Activated CD8-positive, alpha-beta memory T cell treated with anti-CD3 and anti-CD28 coated beads for 48 hours (primary cell): ENCODE measurements at regions not wholly inside any gene's neighbourhood (a gene's known extent, or its start where the extent isn't known, plus 50 kb on each side); places are given as distances from the start of the nearest gene placed in this dataset.

Experiments used
- DNase-seq, 3 experiments: peaks; one replicate each; pipeline ENCODE4 v3.0.0-alpha.2; 2020; ENCODE audit warnings: low read depth in 2 of 3, low spot score in 2 of 3

DNA sequence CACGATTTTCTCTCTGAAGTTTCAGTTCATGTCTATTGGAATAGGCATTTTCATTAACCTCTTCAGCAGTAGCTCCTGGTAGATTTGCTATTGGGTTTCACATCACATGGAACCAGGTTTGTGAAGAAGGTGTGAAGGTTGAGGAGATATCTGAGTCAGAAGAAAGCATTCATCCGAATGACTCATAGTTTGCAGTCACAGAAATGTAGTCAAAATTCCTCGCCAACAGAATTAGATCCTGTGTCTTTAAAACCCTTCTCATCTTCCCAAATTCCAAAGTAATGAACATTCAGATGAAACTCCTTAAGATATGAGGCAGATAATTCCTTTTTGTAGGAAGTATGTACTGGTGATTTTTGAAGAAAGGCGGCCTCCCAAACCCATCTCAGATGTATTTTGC, 125.0 kb upstream of the LARGE1 start:
- DNase-seq, result no peak

DNA sequence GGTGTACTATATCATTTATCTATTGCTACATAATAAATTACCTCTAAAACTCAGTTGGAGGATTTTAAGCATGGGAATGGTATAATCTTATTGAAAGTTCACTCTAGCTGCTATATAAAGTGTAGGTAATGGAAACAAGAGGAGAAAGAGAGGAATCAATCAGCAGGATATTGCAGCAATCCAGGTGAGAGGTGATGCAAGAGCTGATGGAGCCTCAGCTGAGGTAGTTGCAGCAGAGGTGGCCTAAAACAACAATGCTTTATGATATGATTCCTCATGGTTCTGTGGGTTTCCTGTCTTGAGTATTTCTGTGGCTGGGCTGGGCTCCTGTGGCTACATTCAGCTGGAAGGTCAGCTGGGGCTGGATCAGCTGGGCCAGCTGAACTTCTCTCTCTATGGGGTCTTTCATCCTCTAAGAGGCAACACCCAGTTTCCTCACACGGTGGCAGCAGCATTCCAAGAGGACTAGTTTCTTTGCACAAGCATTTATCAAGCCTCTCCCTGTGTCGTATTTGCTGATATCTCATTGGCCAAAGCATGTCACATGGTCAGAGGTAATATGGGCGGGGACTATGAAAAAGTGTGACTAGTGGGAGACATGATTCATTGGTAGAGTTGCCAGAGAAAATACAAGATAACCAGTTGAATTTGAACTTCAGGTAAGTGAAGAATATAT, 135.4 kb upstream of the LARGE1 start:
- no peak for DNase-seq

DNA sequence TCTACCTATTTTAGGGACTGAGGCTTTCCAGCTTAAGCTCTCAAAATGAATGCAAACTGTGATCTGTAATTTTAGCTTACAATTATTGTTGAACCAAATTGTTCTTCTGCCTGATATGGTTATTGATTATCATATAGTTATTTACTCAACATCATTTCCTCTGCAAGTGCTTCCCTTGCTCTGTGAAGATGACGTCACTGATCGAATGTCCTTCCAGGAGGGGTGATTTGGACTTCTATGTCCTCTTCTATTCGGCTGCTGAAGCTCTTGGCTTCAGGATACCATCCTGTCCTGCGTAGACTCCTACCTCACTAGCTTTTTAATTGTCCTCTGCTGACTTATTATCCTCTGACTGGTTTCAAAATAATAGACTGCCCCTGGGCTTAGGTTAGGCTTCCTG, 137.4 kb upstream of the LARGE1 start:
- no peak for DNase-seq

DNA sequence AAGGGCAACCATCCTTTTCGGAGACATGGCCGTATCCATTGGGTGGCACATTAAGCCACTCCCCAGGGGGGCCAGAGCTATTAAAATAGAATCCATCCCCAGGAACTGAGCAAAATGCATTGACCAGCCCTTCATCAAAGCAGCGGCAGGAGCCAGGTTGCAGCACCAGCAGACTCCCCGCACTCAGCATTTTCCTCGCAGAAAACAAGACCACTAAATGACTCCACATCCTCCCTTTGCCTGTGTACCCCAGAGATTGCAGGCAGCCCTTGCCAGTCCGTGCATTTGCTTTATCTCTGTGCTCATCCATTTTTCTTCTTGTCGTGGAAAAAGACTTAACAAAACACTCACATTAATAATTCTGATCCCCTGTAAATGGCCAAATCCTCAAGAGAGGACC, 144.4 kb upstream of the LARGE1 start:
- DNase-seq, result no peak

DNA sequence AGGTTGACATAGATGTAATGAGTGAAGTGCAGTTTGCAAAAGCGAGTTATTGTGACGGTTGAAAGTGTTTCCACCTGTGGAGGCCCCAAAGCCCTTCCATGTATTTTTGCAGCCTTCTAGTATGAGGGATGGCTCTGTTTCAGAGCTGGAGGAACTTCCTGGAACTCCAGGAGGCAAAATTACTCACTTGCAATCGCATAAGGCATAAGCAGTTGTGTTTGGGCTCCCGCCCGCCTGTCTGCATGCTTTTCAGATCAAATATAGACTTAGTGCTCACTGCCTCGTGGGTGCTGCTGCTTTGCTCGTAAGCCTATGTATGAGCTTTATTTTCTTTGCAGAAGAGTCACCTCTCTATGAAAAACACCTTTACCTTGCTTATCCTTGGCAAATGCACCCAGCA, 146.8 kb upstream of the LARGE1 start:
- DNase-seq, result no peak

DNA sequence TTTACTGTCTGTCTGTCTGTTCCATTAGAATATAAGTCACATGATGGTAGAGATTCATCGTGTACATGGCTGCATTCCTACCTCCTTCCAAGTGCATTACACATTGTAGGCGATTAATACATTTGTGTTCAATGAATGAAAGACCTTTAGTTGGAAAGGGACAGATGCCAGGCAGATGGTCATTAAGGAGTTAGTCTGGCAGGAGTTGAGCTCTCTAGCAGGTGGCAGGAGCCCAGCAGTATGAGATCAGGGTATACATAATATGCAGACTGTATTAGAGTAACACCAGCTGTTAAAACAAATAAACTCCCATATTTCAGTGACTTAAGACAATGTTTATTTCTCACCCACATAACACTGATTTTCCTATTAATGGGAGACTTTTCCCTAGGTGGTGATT, 147.7 kb upstream of the LARGE1 start:
- no peak for DNase-seq

DNA sequence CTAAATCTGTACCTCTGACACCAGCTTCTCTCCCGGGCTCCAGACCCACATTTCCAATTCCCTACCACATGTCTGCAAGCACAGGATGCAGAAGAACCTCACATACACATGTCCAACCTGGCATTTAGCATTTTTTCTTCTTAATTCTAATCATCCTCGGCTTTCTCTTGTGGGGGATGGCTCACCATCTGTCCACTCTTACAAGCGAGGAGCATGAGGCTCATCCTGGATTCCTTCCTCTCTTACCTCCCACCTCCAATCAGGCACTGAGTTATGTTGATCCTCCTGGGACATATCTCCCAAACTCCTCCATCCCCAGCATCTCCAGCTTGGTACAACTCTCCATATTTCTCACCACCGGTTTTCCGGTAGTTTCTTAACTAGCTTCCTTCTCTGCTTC, 149.8 kb upstream of the LARGE1 start:
- DNase-seq, result no peak

DNA sequence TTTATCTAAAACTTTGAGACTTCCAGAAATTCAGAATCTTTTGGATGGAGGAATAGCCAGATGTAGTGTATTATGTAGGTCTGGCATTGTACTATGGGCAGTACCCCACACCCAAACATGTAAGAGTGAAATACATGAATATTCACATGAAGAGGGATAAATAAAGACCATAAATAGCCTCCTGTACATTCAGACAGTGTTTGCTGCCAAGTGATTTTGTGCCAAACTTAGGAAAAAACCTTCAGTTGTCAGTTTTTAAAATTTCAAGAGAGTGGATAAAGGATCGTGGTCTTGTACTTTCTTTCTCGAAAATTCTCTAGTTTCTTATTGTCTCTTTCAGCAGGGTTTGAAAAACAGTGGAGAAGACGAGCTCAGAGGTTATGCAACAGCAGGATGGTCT, 150.3 kb upstream of the LARGE1 start:
- DNase-seq, result no peak

DNA sequence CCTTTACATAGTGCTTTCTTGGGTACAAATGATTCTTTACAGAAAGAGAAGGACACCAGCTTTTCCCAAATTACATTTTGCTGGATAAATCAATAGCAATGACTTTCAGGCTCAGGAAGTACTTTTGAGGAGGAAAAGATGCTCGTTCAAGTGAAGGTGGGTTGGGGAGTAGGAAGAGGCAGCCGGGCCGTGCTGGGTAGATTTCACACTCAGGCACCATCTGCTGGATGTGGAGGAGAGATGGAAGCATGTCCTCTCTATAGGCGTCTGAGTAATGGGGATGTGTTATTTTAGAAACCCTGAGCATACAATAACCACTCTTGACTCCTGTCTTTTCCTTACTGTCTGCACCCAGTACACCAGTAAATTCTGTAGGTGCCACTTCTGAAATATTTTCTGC, 152.3 kb upstream of the LARGE1 start:
- DNase-seq, result no peak

DNA sequence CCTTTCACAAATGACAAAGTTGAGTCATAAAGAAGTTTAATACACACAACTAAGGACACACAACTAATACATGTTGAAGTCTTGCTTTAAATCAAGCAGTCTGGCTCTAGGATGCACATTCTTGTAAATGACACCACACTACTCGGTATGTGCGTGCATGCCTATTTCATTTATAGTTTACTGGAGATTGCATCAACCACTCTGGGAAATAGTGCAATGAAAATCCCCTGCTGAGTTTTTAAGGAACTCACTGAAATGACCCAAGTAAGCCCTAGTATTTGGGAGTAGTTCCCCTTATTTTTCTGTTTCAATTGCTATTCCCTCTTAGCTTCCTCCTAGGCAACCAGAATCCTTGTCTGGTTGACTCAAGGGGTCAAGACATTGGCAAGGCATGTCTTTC, 160.2 kb upstream of the LARGE1 start:
- no peak for DNase-seq

DNA sequence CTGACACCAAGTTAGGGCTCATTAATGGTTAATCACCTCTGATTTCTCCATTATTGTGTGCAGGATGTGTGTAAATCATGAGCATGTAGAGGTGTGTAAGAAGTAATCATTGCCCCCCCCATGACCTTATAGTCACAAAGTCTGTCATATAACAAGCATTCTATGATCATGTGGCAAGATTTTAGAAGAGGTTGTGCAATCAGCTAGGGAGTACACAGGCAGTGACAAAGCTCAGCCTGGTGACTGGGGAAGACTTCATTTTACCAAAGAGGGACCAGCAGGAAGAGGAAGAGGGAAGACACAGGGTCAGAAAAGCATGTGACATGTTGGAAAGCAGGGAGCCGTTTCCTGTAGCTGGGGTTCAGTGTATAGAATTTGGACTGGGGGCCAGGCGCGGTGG, 176.5 kb upstream of the LARGE1 start:
- DNase-seq, result no peak

DNA sequence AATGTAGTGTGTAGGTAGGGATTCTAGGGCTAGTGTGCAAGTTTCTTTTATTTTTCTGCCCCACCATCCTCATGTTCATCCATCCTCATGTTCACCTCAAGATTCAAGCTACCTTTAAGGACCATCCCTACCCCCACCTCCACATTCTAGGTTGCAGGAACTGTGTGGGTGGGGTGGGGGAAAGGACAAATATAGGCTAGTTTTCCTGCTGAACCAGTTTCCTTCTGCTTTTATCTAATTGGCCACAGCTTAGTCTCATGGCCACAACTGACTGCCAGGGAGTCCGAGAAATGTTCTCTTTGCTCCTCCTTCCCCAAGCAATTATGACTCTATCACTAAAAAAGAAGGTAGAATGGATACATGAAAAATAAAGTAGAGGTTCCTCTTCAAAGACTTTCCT, 179.0 kb upstream of the LARGE1 start:
- DNase-seq, result no peak

DNA sequence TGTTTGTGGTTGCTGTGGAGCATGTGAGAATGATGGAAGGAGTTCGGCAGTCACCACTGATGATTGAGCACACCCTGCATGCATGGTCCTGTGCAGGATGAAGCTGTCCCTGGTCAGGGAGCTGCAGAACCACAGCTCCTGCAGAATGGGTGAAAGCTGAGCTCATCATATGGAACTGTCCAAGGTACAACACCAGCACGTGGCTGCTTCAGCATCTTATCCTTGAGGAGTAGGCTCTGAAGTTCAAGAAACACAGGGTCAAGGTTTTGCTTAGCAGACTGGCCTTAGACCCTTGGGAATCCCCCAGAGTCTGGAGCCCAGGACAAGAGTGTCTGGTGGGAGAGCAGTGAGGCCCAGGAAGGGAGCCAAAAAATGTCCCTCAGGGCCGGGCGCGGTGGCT, 182.4 kb upstream of the LARGE1 start:
- DNase-seq, result no peak

DNA sequence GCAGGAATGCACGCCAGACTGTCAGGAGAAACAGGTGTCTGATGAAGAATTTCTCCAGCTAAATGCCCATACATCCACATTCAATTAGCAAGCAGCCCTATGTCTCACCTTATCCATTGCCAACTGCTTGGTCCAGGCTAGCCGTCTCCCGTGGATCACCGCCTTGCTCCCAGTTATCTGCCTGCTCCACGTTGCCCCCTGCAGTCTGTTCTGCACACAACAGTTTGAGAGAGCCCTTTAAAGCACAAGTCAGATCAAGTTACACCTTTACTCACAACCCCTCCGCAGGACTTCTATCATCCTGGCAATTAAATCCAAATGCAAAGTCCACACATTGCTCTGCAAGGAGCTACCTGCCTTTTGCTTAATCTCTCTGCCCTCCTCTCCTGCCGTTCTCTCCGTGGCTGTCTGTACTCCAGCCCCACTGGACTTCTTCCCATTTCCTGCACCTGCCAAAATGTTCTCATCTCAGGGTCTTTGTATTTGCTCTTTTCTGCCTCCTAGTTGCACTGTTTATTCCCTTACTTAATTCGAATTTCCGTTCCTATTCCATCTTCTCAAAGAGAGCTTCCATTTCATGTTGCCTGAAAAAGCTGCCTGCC, 185.3 kb upstream of the LARGE1 start:
- peak in 1 of 3 experiments; percentile 4 for DNase-seq

DNA sequence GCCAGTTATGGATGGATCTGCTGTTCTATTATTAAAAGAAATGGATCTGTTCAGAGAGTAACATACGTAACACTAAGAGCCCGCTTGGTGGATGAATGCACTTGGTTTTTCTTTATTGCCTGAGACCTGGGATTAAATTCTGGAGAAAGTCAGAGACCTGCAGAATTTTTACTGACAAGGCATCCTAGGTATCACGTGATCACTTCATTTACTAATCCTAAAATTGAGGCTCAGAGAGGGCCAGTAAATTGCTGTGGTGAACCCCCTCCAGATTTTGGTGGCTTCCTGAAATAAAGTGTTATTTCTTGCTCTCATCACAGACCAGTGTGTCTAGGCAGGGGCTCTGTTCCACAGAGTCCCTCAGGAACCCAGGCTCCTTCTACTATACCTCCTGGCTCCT, 187.9 kb upstream of the LARGE1 start:
- DNase-seq, result no peak

DNA sequence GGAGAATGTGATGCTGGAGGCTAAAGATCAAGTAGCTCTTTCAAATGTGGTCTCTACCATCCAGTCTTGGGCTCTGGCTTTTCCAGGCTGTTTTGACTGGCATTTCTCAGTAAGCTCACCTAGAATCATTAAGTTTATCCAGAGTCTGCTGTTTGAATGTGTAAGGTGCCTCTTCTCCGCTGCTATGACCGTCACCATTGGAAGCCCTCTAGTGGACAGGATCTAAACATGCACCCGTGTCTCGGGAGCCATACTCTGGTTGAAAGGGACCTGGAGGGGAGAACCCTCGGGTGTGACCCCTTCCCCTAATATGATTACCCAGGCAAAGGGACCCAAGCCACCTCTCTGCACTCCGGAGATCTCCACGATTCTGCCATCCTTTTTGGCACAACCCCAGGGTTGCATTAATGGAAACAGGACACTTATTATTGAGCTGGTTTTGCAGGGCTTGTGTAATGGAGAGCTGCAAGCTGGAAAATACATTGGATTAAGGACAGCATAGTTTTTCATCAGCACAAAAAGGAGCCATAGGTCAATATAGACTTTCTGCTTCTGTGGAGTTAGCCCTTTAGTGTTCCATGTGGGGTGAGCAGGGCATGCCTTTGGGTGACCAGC, 191.0 kb upstream of the LARGE1 start:
- DNase-seq, result no peak

DNA sequence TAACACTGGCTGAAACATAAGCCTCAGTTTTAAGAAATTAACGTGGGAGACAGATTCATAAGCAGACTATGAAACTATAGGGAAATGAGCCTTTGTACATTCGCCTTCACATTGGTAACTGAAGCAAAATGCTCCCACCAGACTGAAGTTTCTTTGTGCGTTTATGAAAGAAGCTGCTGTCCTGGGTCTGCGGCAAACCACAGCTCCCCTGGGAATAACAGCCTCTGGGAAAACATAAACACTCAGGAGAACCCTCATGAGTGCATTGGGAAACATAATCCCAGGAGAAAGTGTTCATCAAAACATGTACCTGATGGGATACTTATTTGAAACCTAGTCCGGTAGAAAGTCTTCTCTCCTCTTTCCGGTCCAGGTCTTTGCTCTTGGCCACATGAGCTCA, 193.1 kb upstream of the LARGE1 start:
- DNase-seq, result no peak

DNA sequence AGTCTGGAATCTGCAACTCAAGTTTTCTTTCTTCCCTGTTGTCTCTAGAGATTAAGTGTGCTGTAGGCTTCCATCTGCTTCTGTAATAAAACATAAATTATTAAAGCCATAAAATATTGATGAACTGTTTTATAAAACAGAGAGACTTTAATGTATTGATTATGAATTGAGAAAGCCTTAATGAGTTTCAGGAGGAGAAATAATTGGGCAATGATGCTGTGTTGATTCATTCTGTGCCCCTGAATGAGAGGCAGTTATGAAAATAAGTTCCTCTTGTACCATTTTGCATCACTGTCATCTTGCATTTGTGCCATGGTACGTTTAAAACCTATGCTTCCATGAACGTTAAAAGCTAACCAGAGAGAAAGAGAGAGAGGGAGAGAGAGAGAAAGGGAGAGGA, 194.1 kb upstream of the LARGE1 start:
- no peak for DNase-seq

DNA sequence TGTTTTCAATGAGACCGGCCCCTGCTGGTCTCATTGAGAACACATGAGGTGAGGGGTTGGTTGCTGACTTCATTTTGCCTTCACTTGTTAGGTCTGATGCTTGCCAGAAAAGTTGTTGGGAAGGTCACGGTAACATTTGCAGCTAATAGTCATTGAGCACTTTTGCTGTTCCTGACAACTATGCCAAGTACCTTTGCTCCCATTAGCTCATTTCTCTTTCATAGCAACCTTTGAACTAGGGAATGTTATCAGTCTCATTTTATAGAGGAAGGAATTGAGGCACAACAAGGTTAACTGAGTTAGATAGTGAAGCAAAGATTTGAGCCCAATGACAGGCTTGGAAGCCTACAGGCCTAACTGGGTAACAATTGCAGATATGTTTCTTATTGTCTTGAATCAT, 195.4 kb upstream of the LARGE1 start:
- DNase-seq, result no peak

DNA sequence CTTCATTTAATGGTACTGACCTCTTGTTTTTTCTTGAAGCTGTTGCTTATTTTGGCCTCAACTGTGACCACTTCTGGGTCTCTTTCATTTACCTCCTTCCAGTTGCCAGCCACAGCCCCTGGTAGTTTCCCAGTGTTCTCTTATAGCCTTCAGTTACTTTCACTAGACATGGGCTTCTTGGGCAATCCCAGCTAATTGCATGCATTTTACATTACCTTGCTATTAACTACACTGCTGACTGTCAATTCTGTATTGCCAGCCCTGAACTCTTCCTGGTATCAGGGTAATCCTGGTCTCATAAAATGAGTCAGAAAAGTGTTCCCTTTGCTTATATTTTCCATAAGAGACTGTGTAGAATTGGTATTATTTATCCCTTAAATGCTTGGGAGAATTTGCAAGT, 195.8 kb upstream of the LARGE1 start:
- DNase-seq, result no peak

DNA sequence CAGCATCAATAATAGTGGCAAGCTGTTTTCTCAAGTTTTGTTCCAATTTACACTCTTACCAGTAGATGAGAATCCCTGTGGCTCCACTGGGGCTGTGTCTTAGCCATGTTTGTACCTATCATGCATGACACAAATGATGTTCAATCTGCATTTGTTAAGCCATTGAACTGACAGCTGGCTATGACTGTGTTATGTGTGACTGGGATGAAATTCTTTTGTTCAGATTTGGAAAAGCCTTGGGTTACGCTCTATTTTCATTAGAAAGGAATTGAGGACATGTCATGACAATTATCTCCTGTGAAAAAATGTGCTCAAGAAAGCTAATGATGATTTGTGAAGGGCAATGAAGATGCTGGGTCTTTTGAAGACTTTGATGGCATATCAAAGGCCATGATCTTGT, 201.8 kb upstream of the LARGE1 start:
- no peak for DNase-seq

DNA sequence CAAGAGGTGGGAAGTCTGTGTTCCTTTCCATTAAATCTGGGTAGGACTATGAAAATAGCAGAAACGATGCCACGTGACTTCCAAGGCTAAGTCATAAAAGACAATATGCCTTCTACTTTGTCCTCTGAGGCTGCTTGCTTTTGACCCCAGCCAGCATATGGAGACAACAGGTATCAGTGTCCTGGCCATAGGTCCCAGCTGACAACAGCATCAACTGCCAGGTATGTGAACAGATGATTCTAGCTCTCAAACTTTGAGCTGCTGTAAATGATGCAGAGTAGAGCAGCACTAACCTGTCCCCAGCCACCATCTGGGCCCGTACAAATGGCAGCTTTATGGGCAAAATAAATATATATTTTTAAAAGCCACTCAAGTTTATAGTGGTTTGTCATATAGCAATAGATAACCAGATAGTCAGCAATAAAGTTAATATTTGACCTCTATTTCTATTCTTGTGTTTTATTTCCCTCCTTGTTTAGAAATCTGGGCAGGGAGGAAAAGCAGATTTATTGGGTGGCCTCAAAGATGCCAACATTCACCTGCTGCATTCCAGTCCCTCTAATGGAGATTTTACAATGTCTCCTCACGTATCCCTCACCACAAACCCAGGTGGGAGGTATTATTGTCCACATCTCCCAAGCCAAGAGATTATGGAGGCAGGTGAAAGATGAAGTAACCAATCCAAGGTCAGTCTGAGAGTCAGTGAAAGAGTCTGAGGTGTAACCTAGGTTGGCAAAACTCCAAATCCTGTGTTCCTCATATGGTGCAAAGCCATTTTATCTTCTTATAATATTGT, 209.6 kb upstream of the LARGE1 start:
- no peak for DNase-seq
